ENCODE measurements at regions not wholly inside any gene's neighbourhood (a gene's known extent, or its start where the extent isn't known, plus 50 kb on each side); places are given as distances from the start of the nearest gene placed in this dataset.

DNA sequence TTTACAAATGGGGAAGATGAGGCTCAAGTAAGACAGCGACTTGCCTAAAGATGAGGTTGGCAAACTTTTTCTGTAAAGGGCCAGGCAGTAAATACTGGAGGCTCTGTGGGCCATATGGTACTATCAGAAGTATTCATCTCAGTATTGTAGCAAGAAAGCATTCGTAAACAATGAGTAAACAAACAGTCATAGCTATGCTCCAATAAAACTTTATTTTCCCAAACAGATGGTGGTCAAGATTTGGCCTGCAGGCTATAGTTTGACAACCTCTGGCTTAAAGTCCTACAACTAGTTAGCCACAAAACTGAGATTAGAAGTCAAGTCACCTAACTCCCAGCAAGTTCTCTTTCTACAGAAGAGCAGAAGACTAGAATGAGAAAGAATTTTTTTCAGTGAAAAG, 177.0 kb upstream of the NECTIN3 start:
- TF ChIP-seq POLR2A (IDR thresholded peaks at IDR 0.05; ENCODE audit: low read depth, low read length) (no peak), POLR2AphosphoS5 (IDR thresholded peaks at IDR 0.05; ENCODE audit: low read depth, low read length) (no peak)

Data from GM12892 (cell line).